ENCODE measurements at regions not wholly inside any gene's neighbourhood (a gene's known extent, or its start where the extent isn't known, plus 50 kb on each side); places are given as distances from the start of the nearest gene placed in this dataset.
"Not testable (repeated sequence)": the region's sequence is repeated elsewhere in the genome, so short reads cannot be mapped to it uniquely, and the experiment has no call there.

DNA sequence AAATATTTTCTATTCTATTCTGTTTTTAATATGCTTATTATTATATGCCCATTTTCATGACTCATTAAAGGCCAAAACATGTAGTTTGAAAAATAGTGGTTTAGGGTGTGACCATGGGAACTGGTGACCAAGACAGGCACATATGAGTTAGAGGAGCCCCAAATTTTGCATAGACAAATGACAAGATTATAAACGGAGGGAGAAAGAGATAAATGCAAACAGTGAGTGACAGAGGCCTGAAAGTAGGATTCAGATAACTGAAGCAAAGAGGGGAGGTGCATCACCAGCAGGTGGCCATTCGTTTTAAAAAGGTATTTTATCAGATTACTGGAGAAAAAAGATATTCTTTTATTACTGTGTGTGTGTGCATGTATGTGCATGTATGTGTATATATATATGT is 391.5 kb upstream of the CHORDC1 start:
- Histone ChIP-seq H3K4me1 (no peaks in the 10 kb centered on the region), H3K36me3 (no peaks in the 10 kb centered on the region), H3K4me3 (no peak overlapping the region), H3K27ac (no peak overlapping the region), H3K27me3 (no peaks in the 10 kb centered on the region), H3K9me3 (no peaks in the 10 kb centered on the region)
- TF ChIP-seq POLR2A (IDR thresholded peaks at IDR 0.05) (no peak), POLR2AphosphoS5 (IDR thresholded peaks at IDR 0.05) (no peak)
- ATAC-seq, result no peak
- WGBS, 2 donors (ENCODE audit: low coverage in 1 of 2), result 47 to 71% methylated on average over 2 of the region's 2 CpGs

DNA sequence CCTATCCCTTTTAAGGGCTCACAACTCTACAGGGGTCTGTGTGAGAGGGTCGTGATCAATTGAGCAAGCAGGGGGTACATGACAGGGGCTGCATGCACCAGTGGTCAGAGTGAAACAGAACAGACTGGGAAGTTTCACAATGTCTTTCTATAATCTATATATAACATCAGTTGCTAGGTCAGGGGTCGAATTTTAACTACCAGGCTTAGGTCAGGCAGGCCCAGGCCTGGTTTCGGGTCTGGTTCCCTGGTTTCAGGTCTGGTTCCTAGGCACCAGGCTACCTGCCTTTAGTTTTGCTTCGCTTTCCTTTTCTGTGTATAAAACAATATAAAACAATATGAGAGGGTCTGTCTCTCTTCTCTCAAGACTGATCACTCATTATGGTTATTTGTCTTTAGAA is 390.2 kb upstream of the CHORDC1 start:
- H3K4me3 ChIP-seq, H3K36me3 ChIP-seq, H3K27me3 ChIP-seq, H3K9me3 ChIP-seq, ATAC-seq, H3K4me1 ChIP-seq, H3K27ac ChIP-seq: not testable (repeated sequence)
- WGBS, 2 donors (ENCODE audit: low coverage in 1 of 2), result 74 to 87% methylated on average over 3 to 4 of the region's 4 CpGs

GRCh38 chr11:90606721-90607120 is 383.9 kb upstream of the CHORDC1 start:
- Histone ChIP-seq H3K36me3 (no peaks in the 10 kb centered on the region), H3K27me3 (no peaks in the 10 kb centered on the region), H3K27ac (no peak overlapping the region), H3K4me3 (no peak overlapping the region), H3K4me1 (no peaks in the 10 kb centered on the region), H3K9me3 (no peaks in the 10 kb centered on the region)
- ATAC-seq, result no peak
- TF ChIP-seq, protein P1, sequence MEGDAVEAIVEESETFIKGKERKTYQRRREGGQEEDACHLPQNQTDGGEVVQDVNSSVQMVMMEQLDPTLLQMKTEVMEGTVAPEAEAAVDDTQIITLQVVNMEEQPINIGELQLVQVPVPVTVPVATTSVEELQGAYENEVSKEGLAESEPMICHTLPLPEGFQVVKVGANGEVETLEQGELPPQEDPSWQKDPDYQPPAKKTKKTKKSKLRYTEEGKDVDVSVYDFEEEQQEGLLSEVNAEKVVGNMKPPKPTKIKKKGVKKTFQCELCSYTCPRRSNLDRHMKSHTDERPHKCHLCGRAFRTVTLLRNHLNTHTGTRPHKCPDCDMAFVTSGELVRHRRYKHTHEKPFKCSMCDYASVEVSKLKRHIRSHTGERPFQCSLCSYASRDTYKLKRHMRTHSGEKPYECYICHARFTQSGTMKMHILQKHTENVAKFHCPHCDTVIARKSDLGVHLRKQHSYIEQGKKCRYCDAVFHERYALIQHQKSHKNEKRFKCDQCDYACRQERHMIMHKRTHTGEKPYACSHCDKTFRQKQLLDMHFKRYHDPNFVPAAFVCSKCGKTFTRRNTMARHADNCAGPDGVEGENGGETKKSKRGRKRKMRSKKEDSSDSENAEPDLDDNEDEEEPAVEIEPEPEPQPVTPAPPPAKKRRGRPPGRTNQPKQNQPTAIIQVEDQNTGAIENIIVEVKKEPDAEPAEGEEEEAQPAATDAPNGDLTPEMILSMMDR (IDR thresholded peaks at IDR 0.05), result no peak
- TF ChIP-seq EP300 (IDR thresholded peaks at IDR 0.05) (no peak), POLR2AphosphoS5 (IDR thresholded peaks at IDR 0.05) (no peak), POLR2A (IDR thresholded peaks at IDR 0.05) (no peak)
- 64 to 78% methylated on average over 1 of the region's 1 CpG for WGBS, 2 donors (ENCODE audit: low coverage in 1 of 2)

DNA sequence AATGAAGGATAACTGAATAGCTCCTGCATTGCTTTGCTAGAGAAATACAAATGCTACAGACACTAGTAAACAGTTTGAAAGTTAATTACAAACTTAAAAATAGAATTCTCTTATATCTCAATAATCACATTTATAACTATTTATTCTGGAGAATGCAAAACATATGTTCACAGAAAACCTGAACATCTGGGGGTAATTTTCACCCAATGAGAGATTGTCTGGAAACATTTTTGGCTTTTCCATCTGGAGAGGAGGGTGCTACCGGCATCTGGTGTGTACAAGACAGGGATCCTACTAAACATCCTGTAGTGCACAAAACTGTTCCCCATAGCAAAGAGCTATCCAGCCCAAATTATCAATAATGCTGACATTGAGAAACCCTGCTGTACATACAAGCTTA is 378.4 kb upstream of the CHORDC1 start:
- H3K9me3 ChIP-seq, result no peaks in the 10 kb centered on the region
- ATAC-seq, result no peak
- H3K36me3 ChIP-seq, result no peaks in the 10 kb centered on the region
- TF ChIP-seq, protein P1 (IDR thresholded peaks at IDR 0.05), result no peak
- no peak for TF ChIP-seq POLR2AphosphoS5 (IDR thresholded peaks at IDR 0.05)
- no peak for TF ChIP-seq POLR2A (IDR thresholded peaks at IDR 0.05)
- TF ChIP-seq EP300 (IDR thresholded peaks at IDR 0.05), result no peak
- 68 to 71% methylated on average over 1 of the region's 1 CpG for WGBS, 2 donors (ENCODE audit: low coverage in 1 of 2)
- no peak overlapping the region for H3K27ac ChIP-seq
- no peaks in the 10 kb centered on the region for H3K4me1 ChIP-seq
- H3K27me3 ChIP-seq, result no peaks in the 10 kb centered on the region
- H3K4me3 ChIP-seq, result no peak overlapping the region

- H3K27ac ChIP-seq, result no peak overlapping the region
- no peaks in the 10 kb centered on the region for H3K4me1 ChIP-seq
- 17 to 83% methylated on average over 1 of the region's 1 CpG for WGBS, 2 donors (ENCODE audit: low coverage in 1 of 2)
- no peaks in the 10 kb centered on the region for H3K36me3 ChIP-seq
- H3K27me3 ChIP-seq, result no peaks in the 10 kb centered on the region
- TF ChIP-seq POLR2A (IDR thresholded peaks at IDR 0.05) (no peak), POLR2AphosphoS5 (IDR thresholded peaks at IDR 0.05) (no peak), EP300 (IDR thresholded peaks at IDR 0.05) (no peak)
- TF ChIP-seq, protein P1 (IDR thresholded peaks at IDR 0.05), result no peak
- ATAC-seq, result no peak
- no peak overlapping the region for H3K4me3 ChIP-seq
- H3K9me3 ChIP-seq, result no peaks in the 10 kb centered on the region
Observed at GRCh38 chr11:90594658-90595057, 371.8 kb upstream of the CHORDC1 start.

DNA sequence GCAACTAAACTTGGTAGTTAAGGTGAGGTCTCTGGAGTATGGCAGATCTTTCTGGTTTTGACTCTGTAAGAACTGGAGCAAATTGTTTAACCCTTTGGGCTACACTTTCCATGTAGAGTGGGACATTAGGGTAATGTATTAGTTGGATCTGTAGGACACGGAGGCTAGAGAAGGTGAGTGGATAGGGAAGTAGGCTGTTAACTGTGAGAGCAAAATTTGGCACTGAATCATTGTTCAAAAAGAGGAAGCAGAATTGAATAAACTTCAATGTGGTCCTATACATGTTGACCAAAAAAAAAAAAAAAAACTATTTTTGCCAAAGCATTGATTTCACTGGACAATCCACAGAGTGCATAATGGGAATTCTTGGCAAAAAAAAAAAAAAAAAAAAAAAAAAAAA is 370.2 kb upstream of the CHORDC1 start:
- TF ChIP-seq, protein P1 (IDR thresholded peaks at IDR 0.05), result no peak
- TF ChIP-seq POLR2A (IDR thresholded peaks at IDR 0.05) (no peak), EP300 (IDR thresholded peaks at IDR 0.05) (no peak), POLR2AphosphoS5 (IDR thresholded peaks at IDR 0.05) (no peak)
- no peaks in the 10 kb centered on the region for H3K9me3 ChIP-seq
- 86 to 100% methylated on average over 1 of the region's 1 CpG for WGBS, 2 donors (ENCODE audit: low coverage in 1 of 2)
- no peak for ATAC-seq
- no peak overlapping the region for H3K27ac ChIP-seq
- no peaks in the 10 kb centered on the region for H3K4me1 ChIP-seq
- H3K27me3 ChIP-seq, result no peaks in the 10 kb centered on the region
- H3K4me3 ChIP-seq, result no peak overlapping the region
- H3K36me3 ChIP-seq, result no peaks in the 10 kb centered on the region
